SU-DHL-6 (cell line): ENCODE measurements at regions not wholly inside any gene's neighbourhood (a gene's known extent, or its start where the extent isn't known, plus 50 kb on each side); places are given as distances from the start of the nearest gene placed in this dataset.

Experiments
- CTCF ChIP-seq: fragments of 200-600 bp; sonication (generic); IDR thresholded peaks from one replicate; pipeline ENCODE4 v1.5.1; 2017; ENCODE audit warnings: antibody characterized with exemption, mild to moderate bottlenecking, low read length, moderate library complexity; ENCODE audit not compliant: insufficient read depth, poor library complexity, severe bottlenecking
- EZH2phosphoT487 ChIP-seq: fragments of 200-600 bp; sonication (generic), shearing (Covaris generic); conservative IDR thresholded peaks from 2 replicates; pipeline ENCODE4 v1.6.1; 2018; ENCODE audit warnings: mild to moderate bottlenecking, antibody characterized with exemption, low read length, moderate library complexity, mixed read lengths

- TF ChIP-seq CTCF (no peak), EZH2phosphoT487 (no peak)
These were observed 147.4 kb upstream of the PRSS58 start for GRCh38 chr7:142405122-142405765.
